Heart left ventricle (tissue), 13 donors: ENCODE measurements at regions not wholly inside any gene's neighbourhood (a gene's known extent, or its start where the extent isn't known, plus 50 kb on each side); places are given as distances from the start of the nearest gene placed in this dataset.

Experiments
- CTCF ChIP-seq, 12 donors: fragments of 200-600 bp; sonication (generic) in 4 of 12; IDR thresholded peaks; one replicate each; pipeline versions ENCODE4 v1.5.0 to v1.8.0; 2018 to 2022; ENCODE audit warnings: antibody characterized with exemption in 12 of 12, mild to moderate bottlenecking in 5 of 12
- POLR2A ChIP-seq, 2 donors: fragments of 450-650 bp; IDR thresholded peaks; one replicate each; pipeline ENCODE4 v1.6.1; 2017; ENCODE audit warnings: antibody characterized with exemption in 2 of 2, mild to moderate bottlenecking in 2 of 2, moderate library complexity in 2 of 2
- donor health status: ischemic (EF 13 %, LVEDD 7.1; RV severe dilation, severe dysfunction).
- donor health status: DM: no; HTN: yes; CAD: no.
- donor health status: DM: no; HTN: no; CAD: no.
- donor health status: ischemic (EF 25% LVEDD 6.9; RV normal size, moderate dysfunction).
- donor health status: ischemic (EF 25% LVEDD 5.7; RV mildly dilated, moderate dysfunction).
- donor health status: ischemic (EF 35%, LVEDD 5.7; RV mildly dilated, moderate dysfunction).
- donor health status: nonischemic (EF 11% LVEDD 7.7; RV severe dilation, severe dysfunction).
- donor health status: DM: yes; HTN: yes; CAD: no.
- donor health status: PGD.
- donor health status: ischemic (EF 29% LVEDD 5.4; RV normal size, mild dysfunction).
- donor health status: nonischemic (EF 23%, LVEDD 6.1; RV moderate dilation, normal function).

- no peak for TF ChIP-seq CTCF (IDR thresholded peaks at IDR 0.05)
- no peak for TF ChIP-seq POLR2A (IDR thresholded peaks at IDR 0.05)
Observed at GRCh38 chr2:16187482-16187817, 247.1 kb downstream of the MYCN start.
